Fibroblast of lung (primary cell): ENCODE measurements at regions not wholly inside any gene's neighbourhood (a gene's known extent, or its start where the extent isn't known, plus 50 kb on each side); places are given as distances from the start of the nearest gene placed in this dataset.

Source experiments
- CTCF ChIP-seq, 2 donors: IDR thresholded peaks in 1 of 2; conservative IDR thresholded peaks in 1 of 2; 1 replicate in 1 of 2; 2 replicates in 1 of 2; pipeline ENCODE4 v1.5.1; 2011 to 2012; ENCODE audit warnings: low read length in 2 of 2, control low read depth in 1 of 2, inconsistent platforms in 1 of 2, low read depth in 1 of 2, mild to moderate bottlenecking in 1 of 2
- EZH2 ChIP-seq: IDR thresholded peaks from 2 replicates; pipeline ENCODE4 v1.5.1; 2012; ENCODE audit warnings: low read length, control low read depth, mild to moderate bottlenecking; ENCODE audit errors: missing control alignments

GRCh38 chr4:84264652-84265051 lies 234.4 kb downstream of the NKX6-1 start:
- no peak for TF ChIP-seq EZH2
- TF ChIP-seq CTCF (conservative IDR thresholded peaks at IDR 0.05 in 1 of 2, IDR thresholded peaks at IDR 0.05 in 1 of 2; ENCODE audit: low read depth in 1 of 2, low read length in 2 of 2) = no peak
